ENCODE measurements at regions not wholly inside any gene's neighbourhood (a gene's known extent, or its start where the extent isn't known, plus 50 kb on each side); places are given as distances from the start of the nearest gene placed in this dataset.
"Not testable (repeated sequence)": the region's sequence is repeated elsewhere in the genome, so short reads cannot be mapped to it uniquely, and the experiment has no call there.

- TF ChIP-seq BACH2 (CRISPR knock-in tag; IDR thresholded peaks at IDR 0.05; ENCODE audit: borderline replicate concordance); RARB (CRISPR knock-in tag; IDR thresholded peaks at IDR 0.05); ZNF8 (CRISPR knock-in tag; IDR thresholded peaks at IDR 0.05); ZC3H10 (CRISPR knock-in tag; IDR thresholded peaks at IDR 0.05); ZFP3 (CRISPR knock-in tag; IDR thresholded peaks at IDR 0.05); GLIS3 (CRISPR knock-in tag; IDR thresholded peaks at IDR 0.05): not testable (repeated sequence)
These were observed 111.5 kb upstream of the BDP1 start for GRCh38 chr5:71343994-71344393.
